ENCODE measurements at regions not wholly inside any gene's neighbourhood (a gene's known extent, or its start where the extent isn't known, plus 50 kb on each side); places are given as distances from the start of the nearest gene placed in this dataset.

DNA sequence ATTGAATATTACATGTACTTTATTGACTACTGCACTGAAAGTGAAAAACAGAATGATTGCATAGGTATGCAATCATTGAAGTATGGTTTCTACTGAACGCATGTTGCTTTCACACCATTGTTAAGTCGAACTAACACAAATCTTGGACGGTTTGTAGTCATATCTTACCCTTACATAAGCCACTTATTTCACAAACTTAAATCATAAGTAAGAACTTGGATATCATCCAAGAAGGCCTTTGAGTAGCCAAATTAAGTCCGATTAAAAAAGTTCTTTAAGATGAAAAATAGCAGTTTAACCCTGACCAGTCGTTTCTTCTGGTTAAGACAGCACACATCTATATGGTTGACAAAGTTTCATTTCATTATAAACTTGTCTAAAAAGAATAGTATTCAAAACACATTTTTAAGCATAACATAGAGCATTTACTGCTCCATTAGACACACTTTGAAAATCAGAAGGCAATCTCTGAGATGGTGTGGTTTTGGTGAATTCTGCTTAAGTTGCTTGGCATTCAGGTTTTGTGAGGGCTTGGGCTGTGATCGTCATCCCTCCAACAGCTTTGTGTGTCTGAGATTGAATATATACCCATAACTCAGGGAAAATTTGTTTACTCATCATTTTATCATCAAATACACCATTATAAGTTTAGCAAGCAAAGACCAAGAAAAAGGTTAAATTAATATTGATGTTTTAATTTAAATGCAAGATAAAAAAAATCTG lies 92.2 kb downstream of the NFKBIZ start:
- H3K4me1 Mint-ChIP-seq = peaks cover 8 to 41% (median 30%) of the 10 kb centered on the region in 4 donors
- peaks cover 52% of the 10 kb centered on the region for H3K4me1 ChIP-seq (ENCODE audit: control insufficient read depth, insufficient read depth, low read length, poor library complexity, severe bottlenecking)
- no peaks in the 10 kb centered on the region for H3K27me3 ChIP-seq (ENCODE audit: control insufficient read depth, insufficient read depth, low read length)
- no peak overlapping the region for H3K27ac Mint-ChIP-seq
- H3K27ac ChIP-seq (ENCODE audit: insufficient read depth, low read length, poor library complexity, severe bottlenecking) = no peak overlapping the region
- H3K27me3 Mint-ChIP-seq = peaks cover 7% of the 10 kb centered on the region
- H3K36me3 Mint-ChIP-seq = no peaks in the 10 kb centered on the region
- H3K4me3 Mint-ChIP-seq = no peak overlapping the region
- H3K4me3 ChIP-seq (ENCODE audit: low read depth, low read length) = no peak overlapping the region
- no peaks in the 10 kb centered on the region for H3K9me3 ChIP-seq (ENCODE audit: control insufficient read depth in 2 of 2, low read length in 2 of 2)
- DNase-seq (no peak), ATAC-seq (ENCODE audit: low read depth in 2 of 2) (no peak)
- peaks cover 0 to 1% (median 0%) of the 10 kb centered on the region in 7 donors for H3K9me3 Mint-ChIP-seq
- no peaks in the 10 kb centered on the region for H3K36me3 ChIP-seq (ENCODE audit: control insufficient read depth, insufficient read depth, low read length)

DNA sequence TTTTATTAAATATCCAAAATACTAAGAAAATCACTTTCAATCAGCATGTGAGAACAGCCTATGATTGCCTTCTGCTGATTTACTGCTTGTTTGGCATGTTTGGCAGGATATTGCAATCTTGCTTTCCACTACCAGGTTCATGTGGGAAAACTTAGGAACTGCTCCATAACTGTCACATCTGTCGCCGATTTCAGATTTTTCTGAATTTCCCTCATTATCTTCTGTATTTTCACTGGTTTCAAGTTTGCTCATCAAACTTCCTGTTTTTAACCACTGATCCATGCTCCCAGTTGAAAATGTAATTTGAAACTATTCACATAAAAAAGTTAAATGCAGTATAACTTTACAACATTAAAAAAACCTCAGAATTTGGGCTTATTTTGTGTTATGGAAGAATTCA lies 93.0 kb downstream of the NFKBIZ start:
- Mint-ChIP-seq H3K27me3 (no peaks in the 10 kb centered on the region), H3K27ac (peak overlapping the region in 1 of 3 donors; percentile 29), H3K36me3 (no peaks in the 10 kb centered on the region), H3K4me1 (peaks cover 0 to 32% (median 22%) of the 10 kb centered on the region in 4 donors), H3K4me3 (peak overlapping the region in 1 of 4 donors; percentile 16), H3K9me3 (peaks cover 0 to 1% (median 0%) of the 10 kb centered on the region in 7 donors)
- H3K27me3 ChIP-seq (ENCODE audit: control insufficient read depth, insufficient read depth, low read length) = no peaks in the 10 kb centered on the region
- peaks cover 47% of the 10 kb centered on the region for H3K4me1 ChIP-seq (ENCODE audit: control insufficient read depth, insufficient read depth, low read length, poor library complexity, severe bottlenecking)
- ATAC-seq (ENCODE audit: low read depth in 2 of 2) (no peak), DNase-seq (no peak)
- H3K27ac ChIP-seq (ENCODE audit: insufficient read depth, low read length, poor library complexity, severe bottlenecking) = no peak overlapping the region
- no peaks in the 10 kb centered on the region for H3K9me3 ChIP-seq (ENCODE audit: control insufficient read depth in 2 of 2, low read length in 2 of 2)
- peak overlapping the region; percentile 29 for H3K4me3 ChIP-seq (ENCODE audit: low read depth, low read length)
- H3K36me3 ChIP-seq (ENCODE audit: control insufficient read depth, insufficient read depth, low read length) = no peaks in the 10 kb centered on the region

DNA sequence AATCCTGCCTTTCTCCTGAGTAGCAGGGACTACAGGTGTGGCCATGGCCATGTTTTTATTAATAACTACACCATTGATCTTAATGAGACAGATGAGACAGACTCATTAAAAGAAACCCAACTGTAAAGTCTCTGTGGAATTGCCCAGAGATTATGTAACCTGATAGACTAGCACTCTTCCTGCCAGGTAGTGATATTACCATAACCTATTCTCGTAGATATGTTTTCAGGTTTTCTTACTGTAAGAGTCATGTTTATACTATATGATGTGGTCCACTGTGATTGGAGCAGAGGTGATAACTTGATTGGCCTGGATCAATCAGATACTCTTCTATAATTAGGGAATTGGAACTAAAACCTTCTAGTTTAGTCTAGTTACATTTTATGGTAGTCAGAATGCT lies 93.7 kb downstream of the NFKBIZ start:
- Mint-ChIP-seq H3K4me3 (peak overlapping the region in 1 of 4 donors; percentile 18), H3K27ac (peak overlapping the region in 2 of 3 donors; percentile 16 to 50)
- DNase-seq = peak in 1 of 3 donors; percentile 38

DNA sequence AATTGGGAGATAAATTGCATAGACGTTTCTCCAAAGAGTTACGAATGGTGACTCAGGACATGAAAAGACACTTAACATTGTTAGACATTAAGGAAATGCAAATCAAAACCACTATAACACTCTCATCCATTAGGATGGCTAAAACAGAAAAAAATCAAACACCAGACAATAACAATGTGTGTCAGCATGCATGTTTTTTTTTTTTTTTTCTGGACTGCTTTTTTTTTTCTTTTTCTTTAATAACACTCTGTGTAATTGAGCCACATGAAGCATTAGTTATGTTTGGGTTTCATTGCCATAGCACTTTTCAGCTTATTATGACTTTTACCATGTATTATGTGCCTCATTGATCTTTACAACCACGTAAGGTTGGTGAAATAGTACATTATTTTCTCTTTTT lies 95.0 kb downstream of the NFKBIZ start:
- ATAC-seq (ENCODE audit: low read depth in 2 of 2) (no peak), DNase-seq (no peak)
- Mint-ChIP-seq H3K4me3 (no peak overlapping the region), H3K9me3 (peaks cover 0 to 4% (median 0%) of the 10 kb centered on the region in 7 donors), H3K4me1 (peaks cover 0 to 31% (median 21%) of the 10 kb centered on the region in 4 donors), H3K27me3 (no peaks in the 10 kb centered on the region), H3K36me3 (peaks cover 4% of the 10 kb centered on the region), H3K27ac (no peak overlapping the region)
- Histone ChIP-seq H3K4me3 (ENCODE audit: low read depth, low read length) (no peak overlapping the region), H3K27me3 (ENCODE audit: control insufficient read depth, insufficient read depth, low read length) (no peaks in the 10 kb centered on the region), H3K4me1 (ENCODE audit: control insufficient read depth, insufficient read depth, low read length, poor library complexity, severe bottlenecking) (peaks cover 28% of the 10 kb centered on the region), H3K36me3 (ENCODE audit: control insufficient read depth, insufficient read depth, low read length) (no peaks in the 10 kb centered on the region), H3K9me3 (ENCODE audit: control insufficient read depth in 2 of 2, low read length in 2 of 2) (no peaks in the 10 kb centered on the region), H3K27ac (ENCODE audit: insufficient read depth, low read length, poor library complexity, severe bottlenecking) (no peak overlapping the region)

More for the DNA sequence above, 93.7 kb downstream of the NFKBIZ start:
- H3K36me3 ChIP-seq (ENCODE audit: control insufficient read depth, insufficient read depth, low read length) = no peaks in the 10 kb centered on the region
- H3K4me1 ChIP-seq (ENCODE audit: control insufficient read depth, insufficient read depth, low read length, poor library complexity, severe bottlenecking) = peaks cover 41% of the 10 kb centered on the region
- H3K27me3 ChIP-seq (ENCODE audit: control insufficient read depth, insufficient read depth, low read length) = no peaks in the 10 kb centered on the region
- H3K27ac ChIP-seq (ENCODE audit: insufficient read depth, low read length, poor library complexity, severe bottlenecking) = no peak overlapping the region
- Mint-ChIP-seq H3K9me3 (peaks cover 0 to 2% (median 0%) of the 10 kb centered on the region in 7 donors), H3K36me3 (no peaks in the 10 kb centered on the region), H3K4me1 (peaks cover 0 to 31% (median 21%) of the 10 kb centered on the region in 4 donors), H3K27me3 (no peaks in the 10 kb centered on the region)
- H3K9me3 ChIP-seq (ENCODE audit: control insufficient read depth in 2 of 2, low read length in 2 of 2) = no peaks in the 10 kb centered on the region
- no peak overlapping the region for H3K4me3 ChIP-seq (ENCODE audit: low read depth, low read length)
- ATAC-seq (ENCODE audit: low read depth in 2 of 2) = peak; percentile 70 to 76

DNA sequence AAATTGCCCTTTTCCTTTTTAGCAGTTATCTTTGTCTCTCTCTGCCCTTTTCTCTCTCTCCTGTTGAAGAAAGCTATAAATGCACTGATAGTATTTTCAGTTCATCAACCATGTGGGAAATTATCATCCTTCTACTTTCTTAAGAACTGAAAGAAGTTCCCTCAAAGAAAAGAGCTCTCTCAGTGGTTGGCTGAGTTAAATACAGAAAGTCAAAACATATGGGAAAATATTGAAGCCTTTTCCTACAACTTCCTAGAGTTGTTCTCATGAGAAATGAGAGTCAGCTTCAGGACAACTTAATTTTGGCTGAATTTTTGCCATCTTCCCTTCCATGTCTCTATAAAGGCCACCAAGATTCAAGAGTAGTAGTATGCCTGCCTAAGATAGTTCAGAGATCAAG lies 96.7 kb downstream of the NFKBIZ start:
- no peaks in the 10 kb centered on the region for H3K36me3 ChIP-seq (ENCODE audit: control insufficient read depth, insufficient read depth, low read length)
- peaks cover 4% of the 10 kb centered on the region for H3K36me3 Mint-ChIP-seq
- ATAC-seq (ENCODE audit: low read depth in 2 of 2) (no peak), DNase-seq (no peak)
- no peak overlapping the region for H3K27ac ChIP-seq (ENCODE audit: insufficient read depth, low read length, poor library complexity, severe bottlenecking)
- no peaks in the 10 kb centered on the region for H3K27me3 ChIP-seq (ENCODE audit: control insufficient read depth, insufficient read depth, low read length)
- peaks cover 16% of the 10 kb centered on the region for H3K4me1 ChIP-seq (ENCODE audit: control insufficient read depth, insufficient read depth, low read length, poor library complexity, severe bottlenecking)
- no peak overlapping the region for H3K4me3 Mint-ChIP-seq
- H3K27ac Mint-ChIP-seq = peak overlapping the region in 1 of 3 donors; percentile 16
- no peaks in the 10 kb centered on the region for H3K9me3 ChIP-seq (ENCODE audit: control insufficient read depth in 2 of 2, low read length in 2 of 2)
- H3K27me3 Mint-ChIP-seq = no peaks in the 10 kb centered on the region
- H3K9me3 Mint-ChIP-seq = peaks cover 0 to 5% (median 3%) of the 10 kb centered on the region in 7 donors
- H3K4me1 Mint-ChIP-seq = peaks cover 0 to 33% (median 24%) of the 10 kb centered on the region in 4 donors
- no peak overlapping the region for H3K4me3 ChIP-seq (ENCODE audit: low read depth, low read length)

DNA sequence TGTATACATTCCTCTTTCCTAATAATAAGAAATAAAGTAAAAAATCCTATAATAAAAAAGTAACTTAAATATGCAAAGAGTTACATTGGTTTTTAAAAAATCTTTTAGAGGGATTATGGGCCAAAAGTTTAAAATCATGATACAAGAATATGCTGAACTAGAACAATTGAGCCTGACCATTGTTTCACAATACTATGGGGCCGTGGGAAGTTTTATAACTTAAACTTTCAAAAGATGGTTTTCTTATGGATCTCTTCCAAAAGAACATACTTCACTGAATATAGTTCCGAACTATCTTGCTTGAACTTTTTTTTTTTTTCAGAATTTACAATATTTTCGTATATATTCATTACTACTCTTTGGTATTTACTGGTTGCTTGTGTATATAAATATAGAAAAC lies 97.6 kb downstream of the NFKBIZ start:
- DNase-seq (no peak), ATAC-seq (ENCODE audit: low read depth in 2 of 2) (no peak)
- H3K9me3 Mint-ChIP-seq = peaks cover 0 to 5% (median 4%) of the 10 kb centered on the region in 7 donors
- no peaks in the 10 kb centered on the region for H3K27me3 Mint-ChIP-seq
- no peaks in the 10 kb centered on the region for H3K36me3 ChIP-seq (ENCODE audit: control insufficient read depth, insufficient read depth, low read length)
- H3K4me3 Mint-ChIP-seq = no peak overlapping the region
- H3K4me1 Mint-ChIP-seq = peaks cover 0 to 29% (median 23%) of the 10 kb centered on the region in 4 donors
- H3K27ac Mint-ChIP-seq = peak overlapping the region in 1 of 3 donors; percentile 32
- no peaks in the 10 kb centered on the region for H3K27me3 ChIP-seq (ENCODE audit: control insufficient read depth, insufficient read depth, low read length)
- no peak overlapping the region for H3K27ac ChIP-seq (ENCODE audit: insufficient read depth, low read length, poor library complexity, severe bottlenecking)
- peaks cover 15% of the 10 kb centered on the region for H3K4me1 ChIP-seq (ENCODE audit: control insufficient read depth, insufficient read depth, low read length, poor library complexity, severe bottlenecking)
- peaks cover 4% of the 10 kb centered on the region for H3K36me3 Mint-ChIP-seq
- H3K4me3 ChIP-seq (ENCODE audit: low read depth, low read length) = no peak overlapping the region
- H3K9me3 ChIP-seq (ENCODE audit: control insufficient read depth in 2 of 2, low read length in 2 of 2) = no peaks in the 10 kb centered on the region

DNA sequence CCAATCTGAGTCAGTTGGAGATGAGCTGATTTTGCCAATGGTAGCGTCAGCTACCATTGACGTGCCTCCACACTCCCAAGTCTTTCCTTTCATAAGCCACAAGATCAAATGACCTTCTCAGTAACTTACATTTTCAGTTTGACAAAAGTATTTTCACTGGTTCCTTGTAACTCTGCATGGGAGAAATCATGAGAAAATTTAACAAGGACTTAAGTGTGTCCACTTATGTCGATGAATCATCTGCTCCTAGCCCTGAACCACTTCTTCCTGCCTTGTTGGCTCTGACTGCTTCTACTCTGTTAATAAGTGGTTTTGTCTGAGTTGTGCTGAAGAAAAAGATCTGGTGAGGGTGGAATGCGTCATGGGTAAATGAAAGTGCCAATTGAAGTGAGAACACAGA lies 101.2 kb downstream of the NFKBIZ start:
- H3K4me3 ChIP-seq (ENCODE audit: low read depth, low read length) = no peak overlapping the region
- Mint-ChIP-seq H3K27me3 (no peaks in the 10 kb centered on the region), H3K4me3 (no peak overlapping the region), H3K36me3 (peaks cover 4% of the 10 kb centered on the region), H3K27ac (no peak overlapping the region), H3K4me1 (peaks cover 0 to 11% (median 6%) of the 10 kb centered on the region in 4 donors), H3K9me3 (peaks cover 0 to 5% (median 4%) of the 10 kb centered on the region in 7 donors)
- H3K9me3 ChIP-seq (ENCODE audit: control insufficient read depth in 2 of 2, low read length in 2 of 2) = no peaks in the 10 kb centered on the region
- no peaks in the 10 kb centered on the region for H3K36me3 ChIP-seq (ENCODE audit: control insufficient read depth, insufficient read depth, low read length)
- no peak overlapping the region for H3K27ac ChIP-seq (ENCODE audit: insufficient read depth, low read length, poor library complexity, severe bottlenecking)
- DNase-seq (peak in 1 of 3 donors; percentile 37), ATAC-seq (ENCODE audit: low read depth in 2 of 2) (peak in 1 of 2 donors; percentile 46)
- H3K27me3 ChIP-seq (ENCODE audit: control insufficient read depth, insufficient read depth, low read length) = no peaks in the 10 kb centered on the region
- no peaks in the 10 kb centered on the region for H3K4me1 ChIP-seq (ENCODE audit: control insufficient read depth, insufficient read depth, low read length, poor library complexity, severe bottlenecking)
